Progenitor cell of endocrine pancreas (in vitro differentiated cells): ENCODE measurements at regions not wholly inside any gene's neighbourhood (a gene's known extent, or its start where the extent isn't known, plus 50 kb on each side); places are given as distances from the start of the nearest gene placed in this dataset.

ENCODE experiments used
- DNase-seq: peaks from one replicate; pipeline ENCODE4 v3.0.0; 2021; ENCODE audit warnings: low spot score; ENCODE audit not compliant: unreplicated experiment
- H3K27ac Mint-ChIP-seq: 2 replicates; pipeline ENCODE4 v1.8.0; 2021; ENCODE audit warnings: mild to moderate bottlenecking, moderate library complexity, mixed read lengths
- H3K27me3 Mint-ChIP-seq: 2 replicates; pipeline ENCODE4 v1.8.0; 2021; ENCODE audit warnings: mixed read lengths
- H3K36me3 Mint-ChIP-seq: 2 replicates; pipeline ENCODE4 v1.8.0; 2022; ENCODE audit warnings: mixed read lengths; ENCODE audit not compliant: insufficient read depth
- H3K4me1 Mint-ChIP-seq: 2 replicates; pipeline ENCODE4 v1.8.0; 2021; ENCODE audit warnings: low read depth, mixed read lengths
- H3K4me3 Mint-ChIP-seq: 2 replicates; pipeline ENCODE4 v1.8.0; 2021; ENCODE audit warnings: low read depth, mild to moderate bottlenecking, moderate library complexity, mixed read lengths
- H3K9me3 Mint-ChIP-seq: 2 replicates; pipeline ENCODE4 v1.8.0; 2021; ENCODE audit warnings: low read depth, mixed read lengths
- CTCF ChIP-seq: fragments of 200-600 bp; sonication (generic); IDR thresholded peaks from one replicate; pipeline ENCODE4 v1.5.0; 2021; ENCODE audit warnings: antibody characterized with exemption, mild to moderate bottlenecking; ENCODE audit not compliant: unreplicated experiment

- Mint-ChIP-seq H3K36me3 (no peaks in the 10 kb centered on the region), H3K4me1 (no peaks in the 10 kb centered on the region), H3K4me3 (no peak overlapping the region), H3K27me3 (peaks cover 2% of the 10 kb centered on the region), H3K9me3 (peaks cover 3% of the 10 kb centered on the region), H3K27ac (no peak overlapping the region)
- TF ChIP-seq CTCF = no peak
- no peak for DNase-seq
Measured at GRCh38 chr9:92175441-92175840, 60.2 kb upstream of the SPTLC1 start.

GRCh38 chr9:92173318-92173717 is 58.1 kb upstream of the SPTLC1 start:
- no peak for TF ChIP-seq CTCF
- Mint-ChIP-seq H3K27me3 (no peaks in the 10 kb centered on the region), H3K4me1 (no peaks in the 10 kb centered on the region), H3K36me3 (no peaks in the 10 kb centered on the region), H3K9me3 (peaks cover 3% of the 10 kb centered on the region), H3K4me3 (no peak overlapping the region), H3K27ac (no peak overlapping the region)
- no peak for DNase-seq

- H3K4me1 Mint-ChIP-seq = no peaks in the 10 kb centered on the region
- H3K9me3 Mint-ChIP-seq = peaks cover 3% of the 10 kb centered on the region
- no peak for TF ChIP-seq CTCF
- H3K4me3 Mint-ChIP-seq = no peak overlapping the region
- DNase-seq = no peak
- no peaks in the 10 kb centered on the region for H3K27me3 Mint-ChIP-seq
- no peaks in the 10 kb centered on the region for H3K36me3 Mint-ChIP-seq
- H3K27ac Mint-ChIP-seq = no peak overlapping the region
Measured at GRCh38 chr9:92171822-92172221, 56.6 kb upstream of the SPTLC1 start.

GRCh38 chr9:92171281-92171680 is 56.1 kb upstream of the SPTLC1 start:
- Mint-ChIP-seq H3K9me3 (peaks cover 3% of the 10 kb centered on the region), H3K27me3 (no peaks in the 10 kb centered on the region), H3K27ac (no peak overlapping the region), H3K36me3 (no peaks in the 10 kb centered on the region), H3K4me3 (no peak overlapping the region), H3K4me1 (no peaks in the 10 kb centered on the region)
- DNase-seq = no peak
- no peak for TF ChIP-seq CTCF

GRCh38 chr9:92170848-92171247 is 55.6 kb upstream of the SPTLC1 start:
- no peak overlapping the region for H3K4me3 Mint-ChIP-seq
- DNase-seq = no peak
- H3K27ac Mint-ChIP-seq = no peak overlapping the region
- no peaks in the 10 kb centered on the region for H3K4me1 Mint-ChIP-seq
- H3K27me3 Mint-ChIP-seq = no peaks in the 10 kb centered on the region
- no peaks in the 10 kb centered on the region for H3K36me3 Mint-ChIP-seq
- no peak for TF ChIP-seq CTCF
- peaks cover 3% of the 10 kb centered on the region for H3K9me3 Mint-ChIP-seq
